Ishikawa (cell line): ENCODE measurements at regions not wholly inside any gene's neighbourhood (a gene's known extent, or its start where the extent isn't known, plus 50 kb on each side); places are given as distances from the start of the nearest gene placed in this dataset.

Experiments used
- CEBPB ChIP-seq: IDR thresholded peaks from 2 replicates; pipeline ENCODE4 v1.6.1; 2012
- CREB1 ChIP-seq: IDR thresholded peaks from 2 replicates; pipeline ENCODE4 v1.6.1; 2012; ENCODE audit warnings: low read depth
- EGR1 ChIP-seq: IDR thresholded peaks from 2 replicates; pipeline ENCODE4 v1.6.1; 2012
- EP300 ChIP-seq: IDR thresholded peaks from 2 replicates; pipeline ENCODE4 v1.6.1; 2012; ENCODE audit warnings: borderline replicate concordance
- FOXM1 ChIP-seq: IDR thresholded peaks from 2 replicates; pipeline ENCODE4 v1.6.1; 2012; ENCODE audit warnings: low read depth, borderline replicate concordance
- MAX ChIP-seq: IDR thresholded peaks from 2 replicates; pipeline ENCODE4 v1.6.1; 2012
- NFIC ChIP-seq: IDR thresholded peaks from 2 replicates; pipeline ENCODE4 v1.6.1; 2012
- RAD21 ChIP-seq: IDR thresholded peaks from 2 replicates; pipeline ENCODE4 v1.6.1; 2012; ENCODE audit warnings: low read depth
- REST ChIP-seq: IDR thresholded peaks from 2 replicates; pipeline ENCODE4 v1.6.1; 2012; ENCODE audit warnings: low read depth, mild to moderate bottlenecking
- TAF1 ChIP-seq: IDR thresholded peaks from 2 replicates; pipeline ENCODE4 v1.6.1; 2012; ENCODE audit warnings: low read depth, mild to moderate bottlenecking
- TCF12 ChIP-seq: IDR thresholded peaks from 2 replicates; pipeline ENCODE4 v1.6.1; 2012; ENCODE audit warnings: low read depth
- TEAD4 ChIP-seq: IDR thresholded peaks from 2 replicates; pipeline ENCODE4 v1.6.1; 2012
- USF1 ChIP-seq: IDR thresholded peaks from 2 replicates; pipeline ENCODE4 v1.6.1; 2012
- YY1 ChIP-seq: IDR thresholded peaks from 2 replicates; pipeline ENCODE4 v1.6.1; 2012; ENCODE audit warnings: low read depth
- ZBTB7A ChIP-seq: IDR thresholded peaks from 2 replicates; pipeline ENCODE4 v1.6.1; 2012; ENCODE audit warnings: low read depth

GRCh38 chr13:59269476-59269875 is 894.3 kb downstream of the DIAPH3 start:
- TF ChIP-seq EP300: no peak
- no peak for TF ChIP-seq ZBTB7A
- TF ChIP-seq EGR1: no peak
- no peak for TF ChIP-seq REST
- TF ChIP-seq NFIC: no peak
- no peak for TF ChIP-seq TEAD4
- TF ChIP-seq CREB1: no peak

- no peak for TF ChIP-seq FOXM1
- no peak for TF ChIP-seq RAD21
- TF ChIP-seq USF1: no peak
- no peak for TF ChIP-seq ZBTB7A
- TF ChIP-seq CREB1: no peak
- no peak for TF ChIP-seq TEAD4
- no peak for TF ChIP-seq EP300
- TF ChIP-seq TAF1: no peak
- TF ChIP-seq NFIC: no peak
- TF ChIP-seq MAX: no peak
- TF ChIP-seq YY1: no peak
- TF ChIP-seq CEBPB: no peak
- no peak for TF ChIP-seq REST
- no peak for TF ChIP-seq EGR1
- no peak for TF ChIP-seq TCF12
These were observed 893.4 kb downstream of the DIAPH3 start for GRCh38 chr13:59270327-59270726.

GRCh38 chr13:59274958-59275727 is 888.6 kb downstream of the DIAPH3 start:
- TF ChIP-seq TEAD4 (no peak), FOXM1 (no peak), CEBPB (no peak), ZBTB7A (no peak)

GRCh38 chr13:59276436-59276835 is 887.3 kb downstream of the DIAPH3 start:
- TF ChIP-seq EGR1: no peak
- no peak for TF ChIP-seq YY1
- TF ChIP-seq TCF12: no peak
- TF ChIP-seq RAD21: no peak
- no peak for TF ChIP-seq CREB1
- no peak for TF ChIP-seq REST
- TF ChIP-seq FOXM1: no peak
- TF ChIP-seq TEAD4: no peak
- no peak for TF ChIP-seq USF1
- no peak for TF ChIP-seq NFIC
- no peak for TF ChIP-seq TAF1
- no peak for TF ChIP-seq MAX
- no peak for TF ChIP-seq ZBTB7A
- TF ChIP-seq CEBPB: no peak
- TF ChIP-seq EP300: no peak
